ENCODE measurements at regions not wholly inside any gene's neighbourhood (a gene's known extent, or its start where the extent isn't known, plus 50 kb on each side); places are given as distances from the start of the nearest gene placed in this dataset.

DNA sequence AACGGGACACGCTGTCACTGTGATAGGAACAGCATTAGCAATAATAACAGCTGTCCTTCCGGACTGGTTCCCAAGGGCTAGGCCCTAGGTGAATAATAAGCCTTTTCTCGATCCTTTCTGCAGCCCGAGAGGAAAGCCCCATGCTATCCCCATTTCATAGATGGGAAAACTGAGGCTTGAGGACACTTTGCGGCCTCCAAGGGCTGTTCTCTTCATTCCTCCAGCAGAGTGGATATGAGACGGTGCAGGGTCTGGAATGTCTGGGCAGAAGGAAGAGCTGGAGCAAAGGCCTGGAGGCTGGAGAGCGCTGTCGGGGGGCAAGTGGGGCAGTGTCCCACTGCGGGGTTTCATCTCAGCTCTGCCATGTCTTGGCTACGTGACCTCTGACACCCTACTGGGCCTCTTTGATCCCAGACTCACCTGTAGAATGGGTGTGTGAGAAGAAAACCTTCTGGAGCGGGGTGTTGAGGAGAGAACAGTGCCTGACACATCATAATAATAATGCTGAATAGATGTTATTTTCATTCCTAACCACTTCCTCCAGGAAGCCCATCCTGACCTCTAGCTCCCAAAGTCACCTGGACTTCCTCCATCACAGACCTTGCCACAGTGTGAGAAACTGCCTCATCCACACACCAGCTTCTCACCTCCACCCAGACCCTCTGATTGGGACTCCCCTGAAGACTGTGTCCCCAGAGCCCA lies 74.8 kb downstream of the CEBPB start:
- H3K14ac ChIP-seq (ENCODE audit: low read length): no peak overlapping the region
- no peak overlapping the region for H2BK120ac ChIP-seq (ENCODE audit: insufficient read depth, low read length, poor library complexity)
- H2BK12ac ChIP-seq (ENCODE audit: low read length): no peak overlapping the region
- H3K23ac ChIP-seq (ENCODE audit: low read length): no peak overlapping the region
- peaks cover 0 to 3% of the 10 kb centered on the region in 2 experiments for H3K4me1 ChIP-seq (ENCODE audit: control insufficient read depth in 1 of 2, insufficient read depth in 2 of 2, low read length in 2 of 2)
- no peak overlapping the region for H4K12ac ChIP-seq (ENCODE audit: low read depth, low read length)
- H2AK5ac ChIP-seq (ENCODE audit: low read length): no peak overlapping the region
- no peaks in the 10 kb centered on the region for H3K9me3 ChIP-seq (ENCODE audit: insufficient read depth, low read depth, low read length)
- no peak for DNase-seq
- no peak overlapping the region for H3K4me2 ChIP-seq (ENCODE audit: low read length)
- no peak overlapping the region for H3K9ac ChIP-seq (ENCODE audit: low read length)
- H4K91ac ChIP-seq (ENCODE audit: low read depth, low read length): no peak overlapping the region
- H3K4ac ChIP-seq (ENCODE audit: low read depth, low read length): no peak overlapping the region
- no peak overlapping the region for H3K27ac ChIP-seq (ENCODE audit: low read depth, low read length)
- no peaks in the 10 kb centered on the region for H3K27me3 ChIP-seq (ENCODE audit: insufficient read depth, low read length)
- H2AFZ ChIP-seq (ENCODE audit: insufficient read depth, low read length, poor library complexity): no peak overlapping the region
- no CpG with 5 or more reads among the region's 12 CpGs for WGBS (ENCODE audit: extremely low coverage, insufficient coverage, insufficient read length)
- no peak overlapping the region for H3K4me3 ChIP-seq (ENCODE audit: low read depth, low read length)
- H3K18ac ChIP-seq (ENCODE audit: low read length): no peak overlapping the region
- H3K36me3 ChIP-seq (ENCODE audit: control insufficient read depth in 1 of 2, insufficient read depth in 2 of 2, low read length in 2 of 2): no peaks in the 10 kb centered on the region
- H2BK5ac ChIP-seq (ENCODE audit: low read depth, low read length, poor library complexity): no peak overlapping the region
- H4K8ac ChIP-seq (ENCODE audit: low read depth, low read length): no peak overlapping the region
- H3K79me1 ChIP-seq (ENCODE audit: low read length): no peaks in the 10 kb centered on the region
- H3K79me2 ChIP-seq (ENCODE audit: control insufficient read depth, insufficient read depth, low read length, poor library complexity): no peaks in the 10 kb centered on the region

- WGBS (ENCODE audit: extremely low coverage, insufficient coverage, insufficient read length): no CpG with 5 or more reads among the region's 10 CpGs
Measured at GRCh38 chr20:50266293-50267040, 75.8 kb downstream of the CEBPB start.

GRCh38 chr20:50267041-50267865 lies 76.6 kb downstream of the CEBPB start:
- Histone ChIP-seq H3K9ac (ENCODE audit: low read length) (no peak overlapping the region), H4K8ac (ENCODE audit: low read depth, low read length) (no peak overlapping the region), H4K91ac (ENCODE audit: low read depth, low read length) (peak overlapping the region; percentile 19), H3K27me3 (ENCODE audit: insufficient read depth, low read length) (no peaks in the 10 kb centered on the region), H3K18ac (ENCODE audit: low read length) (no peak overlapping the region), H2BK120ac (ENCODE audit: insufficient read depth, low read length, poor library complexity) (no peak overlapping the region), H3K36me3 (ENCODE audit: control insufficient read depth in 1 of 2, insufficient read depth in 2 of 2, low read length in 2 of 2) (no peaks in the 10 kb centered on the region), H3K9me3 (ENCODE audit: insufficient read depth, low read depth, low read length) (no peaks in the 10 kb centered on the region), H3K4ac (ENCODE audit: low read depth, low read length) (no peak overlapping the region), H3K4me1 (ENCODE audit: control insufficient read depth in 1 of 2, insufficient read depth in 2 of 2, low read length in 2 of 2) (peaks cover 0 to 3% of the 10 kb centered on the region in 2 experiments), H2BK12ac (ENCODE audit: low read length) (no peak overlapping the region), H3K4me3 (ENCODE audit: low read depth, low read length) (no peak overlapping the region), H3K79me1 (ENCODE audit: low read length) (no peaks in the 10 kb centered on the region), H4K12ac (ENCODE audit: low read depth, low read length) (no peak overlapping the region), H3K79me2 (ENCODE audit: control insufficient read depth, insufficient read depth, low read length, poor library complexity) (no peaks in the 10 kb centered on the region), H2AFZ (ENCODE audit: insufficient read depth, low read length, poor library complexity) (no peak overlapping the region), H3K23ac (ENCODE audit: low read length) (no peak overlapping the region), H3K27ac (ENCODE audit: low read depth, low read length) (no peak overlapping the region), H3K14ac (ENCODE audit: low read length) (no peak overlapping the region), H2BK5ac (ENCODE audit: low read depth, low read length, poor library complexity) (no peak overlapping the region), H3K4me2 (ENCODE audit: low read length) (no peak overlapping the region), H2AK5ac (ENCODE audit: low read length) (peak overlapping the region; percentile 23)
- peak in 1 of 2 donors; percentile 42 for DNase-seq
- no CpG with 5 or more reads among the region's 21 CpGs for WGBS (ENCODE audit: extremely low coverage, insufficient coverage, insufficient read length)

More at GRCh38 chr20:50266293-50267040, 75.8 kb downstream of the CEBPB start:
- H4K91ac ChIP-seq (ENCODE audit: low read depth, low read length): no peak overlapping the region
- H3K79me1 ChIP-seq (ENCODE audit: low read length): no peaks in the 10 kb centered on the region
- H3K23ac ChIP-seq (ENCODE audit: low read length): no peak overlapping the region
- H2AFZ ChIP-seq (ENCODE audit: insufficient read depth, low read length, poor library complexity): no peak overlapping the region
- H3K14ac ChIP-seq (ENCODE audit: low read length): no peak overlapping the region
- H3K4me1 ChIP-seq (ENCODE audit: control insufficient read depth in 1 of 2, insufficient read depth in 2 of 2, low read length in 2 of 2): peaks cover 0 to 3% of the 10 kb centered on the region in 2 experiments
- no peaks in the 10 kb centered on the region for H3K36me3 ChIP-seq (ENCODE audit: control insufficient read depth in 1 of 2, insufficient read depth in 2 of 2, low read length in 2 of 2)
- H4K8ac ChIP-seq (ENCODE audit: low read depth, low read length): no peak overlapping the region
- H3K9ac ChIP-seq (ENCODE audit: low read length): no peak overlapping the region
- H3K27ac ChIP-seq (ENCODE audit: low read depth, low read length): no peak overlapping the region
- no peak for DNase-seq
- no peak overlapping the region for H3K4me2 ChIP-seq (ENCODE audit: low read length)
- H3K4me3 ChIP-seq (ENCODE audit: low read depth, low read length): no peak overlapping the region
- H3K9me3 ChIP-seq (ENCODE audit: insufficient read depth, low read depth, low read length): no peaks in the 10 kb centered on the region
- H2BK5ac ChIP-seq (ENCODE audit: low read depth, low read length, poor library complexity): no peak overlapping the region
- no peaks in the 10 kb centered on the region for H3K79me2 ChIP-seq (ENCODE audit: control insufficient read depth, insufficient read depth, low read length, poor library complexity)
- H2BK120ac ChIP-seq (ENCODE audit: insufficient read depth, low read length, poor library complexity): no peak overlapping the region
- H2AK5ac ChIP-seq (ENCODE audit: low read length): no peak overlapping the region
- H3K27me3 ChIP-seq (ENCODE audit: insufficient read depth, low read length): no peaks in the 10 kb centered on the region
- no peak overlapping the region for H3K18ac ChIP-seq (ENCODE audit: low read length)
- no peak overlapping the region for H2BK12ac ChIP-seq (ENCODE audit: low read length)
- no peak overlapping the region for H3K4ac ChIP-seq (ENCODE audit: low read depth, low read length)
- no peak overlapping the region for H4K12ac ChIP-seq (ENCODE audit: low read depth, low read length)

- no peaks in the 10 kb centered on the region for H3K27me3 ChIP-seq (ENCODE audit: insufficient read depth, low read length)
- WGBS (ENCODE audit: extremely low coverage, insufficient coverage, insufficient read length): no CpG with 5 or more reads among the region's 5 CpGs
- H2BK12ac ChIP-seq (ENCODE audit: low read length): peak overlapping the region; percentile 13
- H4K12ac ChIP-seq (ENCODE audit: low read depth, low read length): no peak overlapping the region
- no peak overlapping the region for H3K9ac ChIP-seq (ENCODE audit: low read length)
- no peak for DNase-seq
- H3K23ac ChIP-seq (ENCODE audit: low read length): no peak overlapping the region
- no peak overlapping the region for H2BK5ac ChIP-seq (ENCODE audit: low read depth, low read length, poor library complexity)
- no peaks in the 10 kb centered on the region for H3K36me3 ChIP-seq (ENCODE audit: control insufficient read depth in 1 of 2, insufficient read depth in 2 of 2, low read length in 2 of 2)
- no peak overlapping the region for H2AFZ ChIP-seq (ENCODE audit: insufficient read depth, low read length, poor library complexity)
- no peaks in the 10 kb centered on the region for H3K79me1 ChIP-seq (ENCODE audit: low read length)
- peaks cover 0 to 3% of the 10 kb centered on the region in 2 experiments for H3K4me1 ChIP-seq (ENCODE audit: control insufficient read depth in 1 of 2, insufficient read depth in 2 of 2, low read length in 2 of 2)
- no peak overlapping the region for H3K4me3 ChIP-seq (ENCODE audit: low read depth, low read length)
- H3K4me2 ChIP-seq (ENCODE audit: low read length): no peak overlapping the region
- no peak overlapping the region for H3K18ac ChIP-seq (ENCODE audit: low read length)
- H3K4ac ChIP-seq (ENCODE audit: low read depth, low read length): no peak overlapping the region
- no peaks in the 10 kb centered on the region for H3K9me3 ChIP-seq (ENCODE audit: insufficient read depth, low read depth, low read length)
- H3K14ac ChIP-seq (ENCODE audit: low read length): no peak overlapping the region
- peak overlapping the region; percentile 13 for H2BK120ac ChIP-seq (ENCODE audit: insufficient read depth, low read length, poor library complexity)
- no peak overlapping the region for H2AK5ac ChIP-seq (ENCODE audit: low read length)
- H4K8ac ChIP-seq (ENCODE audit: low read depth, low read length): no peak overlapping the region
- no peaks in the 10 kb centered on the region for H3K79me2 ChIP-seq (ENCODE audit: control insufficient read depth, insufficient read depth, low read length, poor library complexity)
- H3K27ac ChIP-seq (ENCODE audit: low read depth, low read length): no peak overlapping the region
- no peak overlapping the region for H4K91ac ChIP-seq (ENCODE audit: low read depth, low read length)
Measured at GRCh38 chr20:50267866-50268219, 77.2 kb downstream of the CEBPB start.
